ENCODE measurements at regions not wholly inside any gene's neighbourhood (a gene's known extent, or its start where the extent isn't known, plus 50 kb on each side); places are given as distances from the start of the nearest gene placed in this dataset.

DNA sequence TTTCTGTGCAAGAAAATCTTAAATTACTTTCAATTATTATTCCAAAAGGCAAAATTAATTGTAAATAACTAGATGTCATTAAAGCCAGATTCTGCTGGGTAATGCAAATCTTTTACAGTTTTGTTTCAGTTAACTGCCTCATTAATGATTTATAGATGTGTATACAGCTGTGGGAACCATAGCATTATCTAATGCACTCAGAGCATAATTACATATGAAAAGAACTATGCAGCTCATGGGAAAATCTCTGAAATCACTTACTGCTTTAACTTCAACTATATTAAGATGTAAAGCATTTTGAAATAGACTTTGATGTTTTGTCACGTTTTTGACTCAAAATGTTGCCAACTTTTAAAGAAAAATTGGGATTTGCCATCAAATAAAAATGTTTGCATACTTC lies 630.3 kb upstream of the KLHL4 start:
- ChIA-PET CTCF (no interaction called here), POLR2A (no interaction called here)
- Histone ChIP-seq H3K9me3 (ENCODE audit: control insufficient read depth, insufficient read depth, low read length) (no peaks in the 10 kb centered on the region), H3K27ac (ENCODE audit: low read depth, low read length) (no peak overlapping the region), H3K27me3 (ENCODE audit: control insufficient read depth, insufficient read depth, low read length) (no peaks in the 10 kb centered on the region), H3K4me3 (ENCODE audit: low read depth, low read length) (no peak overlapping the region)
- DNase-seq (ENCODE audit: low read depth, low spot score), result no peak
- TF ChIP-seq, protein P1, sequence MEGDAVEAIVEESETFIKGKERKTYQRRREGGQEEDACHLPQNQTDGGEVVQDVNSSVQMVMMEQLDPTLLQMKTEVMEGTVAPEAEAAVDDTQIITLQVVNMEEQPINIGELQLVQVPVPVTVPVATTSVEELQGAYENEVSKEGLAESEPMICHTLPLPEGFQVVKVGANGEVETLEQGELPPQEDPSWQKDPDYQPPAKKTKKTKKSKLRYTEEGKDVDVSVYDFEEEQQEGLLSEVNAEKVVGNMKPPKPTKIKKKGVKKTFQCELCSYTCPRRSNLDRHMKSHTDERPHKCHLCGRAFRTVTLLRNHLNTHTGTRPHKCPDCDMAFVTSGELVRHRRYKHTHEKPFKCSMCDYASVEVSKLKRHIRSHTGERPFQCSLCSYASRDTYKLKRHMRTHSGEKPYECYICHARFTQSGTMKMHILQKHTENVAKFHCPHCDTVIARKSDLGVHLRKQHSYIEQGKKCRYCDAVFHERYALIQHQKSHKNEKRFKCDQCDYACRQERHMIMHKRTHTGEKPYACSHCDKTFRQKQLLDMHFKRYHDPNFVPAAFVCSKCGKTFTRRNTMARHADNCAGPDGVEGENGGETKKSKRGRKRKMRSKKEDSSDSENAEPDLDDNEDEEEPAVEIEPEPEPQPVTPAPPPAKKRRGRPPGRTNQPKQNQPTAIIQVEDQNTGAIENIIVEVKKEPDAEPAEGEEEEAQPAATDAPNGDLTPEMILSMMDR (IDR thresholded peaks at IDR 0.05; ENCODE audit: low read depth, low read length), result no peak

DNA sequence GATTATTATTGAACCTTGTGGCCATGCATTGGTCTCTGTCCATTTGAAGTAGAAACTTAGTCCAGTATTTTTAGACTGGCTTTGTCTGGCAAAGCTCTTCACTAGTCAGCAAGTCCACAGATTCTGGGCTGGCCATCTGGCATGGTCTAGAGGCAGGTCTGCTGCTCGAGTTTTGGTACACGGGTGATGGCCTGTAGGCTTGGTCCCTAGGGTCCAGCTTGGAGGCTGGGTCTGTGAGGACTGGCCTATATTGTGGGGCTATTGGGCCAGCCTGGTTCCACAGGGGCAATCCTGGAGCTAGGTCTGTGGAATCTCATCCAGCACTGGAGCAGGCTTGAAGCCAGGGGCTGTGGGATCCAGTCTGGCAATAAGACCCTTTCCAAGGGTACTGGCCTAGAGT lies 607.6 kb upstream of the KLHL4 start:
- no peak for DNase-seq (ENCODE audit: low read depth, low spot score)
- H3K4me3 ChIP-seq (ENCODE audit: low read depth, low read length), result no peak overlapping the region
- no peak overlapping the region for H3K27ac ChIP-seq (ENCODE audit: low read depth, low read length)
- no peaks in the 10 kb centered on the region for H3K27me3 ChIP-seq (ENCODE audit: control insufficient read depth, insufficient read depth, low read length)
- H3K9me3 ChIP-seq (ENCODE audit: control insufficient read depth, insufficient read depth, low read length), result no peaks in the 10 kb centered on the region; the same call in 1 of the 2 replicates
- ChIA-PET CTCF (no interaction called here), POLR2A (no interaction called here)
- TF ChIP-seq, protein P1 (IDR thresholded peaks at IDR 0.05; ENCODE audit: low read depth, low read length), result no peak

DNA sequence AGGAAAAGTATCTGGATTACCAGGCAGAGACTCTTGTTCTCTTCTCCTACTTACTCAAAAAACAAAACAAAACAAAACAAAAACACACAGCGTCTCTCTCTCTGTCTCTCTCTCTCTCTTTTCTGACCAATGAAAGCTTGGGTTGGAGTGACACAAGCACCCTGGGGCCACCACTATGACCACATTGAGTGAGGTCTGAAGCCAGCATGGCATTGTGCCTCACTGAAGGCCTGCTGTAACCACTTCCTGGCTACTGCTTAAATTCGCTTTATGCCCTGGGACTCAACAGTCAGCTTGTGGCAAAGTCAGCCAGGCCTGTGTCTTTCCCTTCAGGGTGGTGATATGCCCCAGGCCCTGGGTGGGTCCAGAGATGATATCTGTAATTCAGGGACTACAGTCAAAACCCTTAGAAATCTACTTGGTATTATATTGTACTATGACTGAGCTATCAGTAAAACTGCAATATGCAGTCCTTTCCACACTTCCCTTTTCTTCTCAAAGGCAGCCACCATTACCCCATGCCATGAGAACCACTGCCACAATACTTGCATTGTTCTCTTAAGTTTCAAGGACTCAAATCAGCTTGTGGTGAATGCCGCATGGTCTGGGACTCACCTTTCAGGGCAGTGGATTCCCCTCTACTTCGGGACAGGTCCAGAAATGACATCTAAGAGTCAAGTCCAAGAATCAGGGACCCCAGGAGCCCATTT lies 606.8 kb upstream of the KLHL4 start:
- no peaks in the 10 kb centered on the region for H3K27me3 ChIP-seq (ENCODE audit: control insufficient read depth, insufficient read depth, low read length)
- TF ChIP-seq, protein P1 (IDR thresholded peaks at IDR 0.05; ENCODE audit: low read depth, low read length), result no peak
- no peaks in the 10 kb centered on the region; the same call in 1 of the 2 replicates for H3K9me3 ChIP-seq (ENCODE audit: control insufficient read depth, insufficient read depth, low read length)
- no peak for DNase-seq (ENCODE audit: low read depth, low spot score)
- POLR2A ChIA-PET, result no interaction called here
- no peak overlapping the region for H3K27ac ChIP-seq (ENCODE audit: low read depth, low read length)
- CTCF ChIA-PET, result no interaction called here
- no peak overlapping the region for H3K4me3 ChIP-seq (ENCODE audit: low read depth, low read length)

DNA sequence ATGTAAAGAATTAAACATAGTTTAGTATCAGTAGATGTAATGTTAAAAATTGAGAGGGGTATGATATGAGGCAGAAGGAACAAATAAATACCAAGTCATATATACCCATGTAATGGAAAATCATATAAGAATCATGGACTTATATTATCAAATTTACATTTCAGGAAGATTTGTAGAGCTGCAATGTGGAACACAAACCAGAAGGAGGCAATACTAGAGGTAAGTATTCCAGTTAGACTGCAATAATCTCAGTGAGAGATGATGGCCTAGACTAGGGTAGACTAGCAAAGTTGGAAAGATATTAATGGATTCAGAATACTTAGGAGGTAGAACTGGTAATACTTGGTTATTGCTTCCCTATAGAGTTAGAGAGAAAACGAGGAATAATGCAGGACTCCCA lies 603.0 kb upstream of the KLHL4 start:
- POLR2A ChIA-PET, result no interaction called here
- no peak for DNase-seq (ENCODE audit: low read depth, low spot score)

DNA sequence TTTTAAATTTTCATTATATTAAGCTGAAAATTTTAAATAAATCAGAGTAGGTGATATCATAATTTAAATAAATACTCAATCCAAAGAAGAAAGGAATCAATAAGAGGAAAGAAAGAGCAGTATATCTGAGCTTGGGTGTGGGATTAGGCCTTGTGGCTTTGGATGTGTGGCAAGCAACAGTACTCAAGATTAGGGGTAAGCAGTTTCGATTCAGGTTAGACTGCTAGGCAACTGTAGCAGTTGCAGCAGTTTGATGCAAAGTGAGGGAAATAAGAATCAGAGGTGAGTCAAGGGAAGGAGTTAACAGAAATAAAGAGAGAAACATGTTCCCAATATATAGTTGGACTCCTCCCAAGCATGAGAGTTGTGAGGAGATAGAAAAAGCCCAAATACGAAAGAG lies 599.6 kb upstream of the KLHL4 start:
- CTCF ChIA-PET, result no interaction called here
- TF ChIP-seq, protein P1 (IDR thresholded peaks at IDR 0.05; ENCODE audit: low read depth, low read length), result no peak
- Histone ChIP-seq H3K27ac (ENCODE audit: low read depth, low read length) (no peak overlapping the region), H3K4me3 (ENCODE audit: low read depth, low read length) (no peak overlapping the region), H3K9me3 (ENCODE audit: control insufficient read depth, insufficient read depth, low read length) (no peaks in the 10 kb centered on the region), H3K27me3 (ENCODE audit: control insufficient read depth, insufficient read depth, low read length) (no peaks in the 10 kb centered on the region)
- no peak for DNase-seq (ENCODE audit: low read depth, low spot score)
- POLR2A ChIA-PET, result no interaction called here

More for the DNA sequence above, 603.0 kb upstream of the KLHL4 start:
- H3K4me3 ChIP-seq (ENCODE audit: low read depth, low read length), result no peak overlapping the region
- H3K27me3 ChIP-seq (ENCODE audit: control insufficient read depth, insufficient read depth, low read length), result no peaks in the 10 kb centered on the region
- no peak overlapping the region for H3K27ac ChIP-seq (ENCODE audit: low read depth, low read length)
- CTCF ChIA-PET, result no interaction called here
- H3K9me3 ChIP-seq (ENCODE audit: control insufficient read depth, insufficient read depth, low read length), result no peaks in the 10 kb centered on the region; the same call in 1 of the 2 replicates
- TF ChIP-seq, protein P1 (IDR thresholded peaks at IDR 0.05; ENCODE audit: low read depth, low read length), result no peak

All from AG04450 (cell line).